NT2/D1 (cell line): ENCODE measurements at regions not wholly inside any gene's neighbourhood (a gene's known extent, or its start where the extent isn't known, plus 50 kb on each side); places are given as distances from the start of the nearest gene placed in this dataset.

Experiments
- YY1 ChIP-seq: IDR thresholded peaks from 2 replicates; pipeline ENCODE4 v1.6.1; 2011; ENCODE audit not compliant: insufficient read length, insufficient read depth
- ZNF274 ChIP-seq: IDR thresholded peaks from 2 replicates; pipeline ENCODE4 v1.6.1; 2011; ENCODE audit warnings: mild to moderate bottlenecking, low read depth, low read length

DNA sequence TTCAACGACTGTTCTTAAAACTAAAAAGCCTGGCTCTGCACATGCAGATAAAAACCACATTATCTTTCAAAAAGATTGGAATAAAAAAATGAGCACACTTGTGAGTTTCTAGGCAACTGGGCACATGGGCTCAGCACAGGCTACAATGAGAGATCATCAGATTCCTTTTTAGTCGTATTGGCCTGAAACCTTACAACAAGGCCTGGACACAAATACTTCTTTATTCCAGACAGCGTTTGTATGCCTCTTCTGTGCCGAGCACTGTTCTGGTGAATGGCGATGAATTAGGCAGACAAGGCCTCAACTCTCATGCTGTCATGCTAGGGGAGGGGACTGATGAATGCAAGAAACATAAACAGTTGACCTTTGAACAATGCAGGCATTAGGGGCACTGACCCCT is 463.0 kb downstream of the AACS start:
- TF ChIP-seq YY1 (no peak), ZNF274 (no peak)
